ENCODE measurements at regions not wholly inside any gene's neighbourhood (a gene's known extent, or its start where the extent isn't known, plus 50 kb on each side); places are given as distances from the start of the nearest gene placed in this dataset.
"Not testable (repeated sequence)": the region's sequence is repeated elsewhere in the genome, so short reads cannot be mapped to it uniquely, and the experiment has no call there.

DNA sequence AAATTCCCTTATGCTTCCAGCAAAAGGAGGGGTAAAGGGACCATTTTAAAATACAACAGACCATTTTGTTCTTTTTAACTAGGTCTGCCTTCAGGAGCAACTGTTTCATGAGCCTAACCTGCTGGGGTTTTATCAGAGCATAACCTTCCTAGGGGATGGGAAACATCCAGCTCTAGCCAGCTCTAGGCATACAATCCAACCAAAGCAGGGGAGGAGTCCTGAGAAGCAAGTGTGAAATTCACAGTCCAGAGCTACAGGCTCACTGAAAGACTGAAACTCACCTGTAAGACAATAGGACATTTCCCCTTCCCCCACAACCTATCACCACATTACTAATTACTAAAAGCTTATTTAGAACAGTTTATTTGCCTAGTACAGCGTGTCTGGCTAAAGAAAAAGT is 1296.6 kb upstream of the DDX18 start:
- FAIRE-seq, result no peak

DNA sequence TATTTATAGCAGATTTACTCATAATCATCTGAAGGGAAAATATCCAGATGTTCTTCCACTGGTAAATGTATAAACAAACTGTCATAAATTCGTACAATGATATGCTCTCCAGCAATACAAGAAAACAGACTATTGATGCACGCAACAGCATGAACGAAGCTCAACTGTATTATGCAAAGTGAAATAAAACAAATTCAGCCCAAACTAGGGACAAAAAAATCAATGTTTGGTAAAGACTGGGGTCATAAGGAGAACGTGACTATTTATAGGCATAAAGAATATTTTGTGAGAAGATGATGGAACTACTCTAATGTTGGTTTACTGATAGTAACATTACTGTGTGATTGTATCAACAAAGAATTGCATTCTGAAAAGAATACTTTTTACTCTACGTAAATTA is 1276.7 kb upstream of the DDX18 start:
- FAIRE-seq, result no peak

DNA sequence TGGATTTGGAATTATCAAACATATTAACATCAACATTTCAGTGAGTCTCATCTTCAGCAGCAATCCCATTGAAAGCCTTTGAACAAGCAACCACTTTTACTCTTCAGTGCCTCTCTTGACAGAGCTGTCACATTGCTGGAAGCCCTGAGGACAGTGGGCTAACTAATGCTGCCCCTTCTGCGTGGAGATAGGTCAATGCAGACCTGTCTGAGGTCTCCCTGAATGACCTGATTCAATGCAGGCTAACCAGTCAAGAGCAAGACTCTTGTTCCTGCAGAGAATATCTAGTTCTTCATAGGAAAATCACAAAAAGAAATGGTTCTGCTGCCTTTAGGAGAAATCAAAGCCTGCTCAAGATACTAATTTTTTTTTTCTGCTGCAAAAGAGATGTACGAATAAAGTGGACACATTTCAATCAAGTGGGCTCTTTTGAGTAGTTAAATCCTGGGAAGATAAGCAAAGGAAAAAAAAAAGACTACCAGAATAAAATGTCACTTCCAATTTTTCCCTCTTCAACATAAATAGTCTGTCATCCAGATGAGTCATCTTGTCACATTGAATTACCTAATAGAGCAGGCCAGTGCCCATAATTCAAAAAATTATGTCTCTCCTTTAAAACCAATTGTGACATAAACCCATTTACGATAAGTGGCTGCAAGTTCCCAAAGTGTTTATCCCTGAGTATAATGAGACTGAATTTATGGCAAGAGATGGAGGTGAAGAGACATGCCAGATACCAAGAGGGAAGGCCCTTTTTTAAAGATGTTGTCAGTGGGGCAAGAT is 1269.0 kb upstream of the DDX18 start:
- FAIRE-seq, result no peak

DNA sequence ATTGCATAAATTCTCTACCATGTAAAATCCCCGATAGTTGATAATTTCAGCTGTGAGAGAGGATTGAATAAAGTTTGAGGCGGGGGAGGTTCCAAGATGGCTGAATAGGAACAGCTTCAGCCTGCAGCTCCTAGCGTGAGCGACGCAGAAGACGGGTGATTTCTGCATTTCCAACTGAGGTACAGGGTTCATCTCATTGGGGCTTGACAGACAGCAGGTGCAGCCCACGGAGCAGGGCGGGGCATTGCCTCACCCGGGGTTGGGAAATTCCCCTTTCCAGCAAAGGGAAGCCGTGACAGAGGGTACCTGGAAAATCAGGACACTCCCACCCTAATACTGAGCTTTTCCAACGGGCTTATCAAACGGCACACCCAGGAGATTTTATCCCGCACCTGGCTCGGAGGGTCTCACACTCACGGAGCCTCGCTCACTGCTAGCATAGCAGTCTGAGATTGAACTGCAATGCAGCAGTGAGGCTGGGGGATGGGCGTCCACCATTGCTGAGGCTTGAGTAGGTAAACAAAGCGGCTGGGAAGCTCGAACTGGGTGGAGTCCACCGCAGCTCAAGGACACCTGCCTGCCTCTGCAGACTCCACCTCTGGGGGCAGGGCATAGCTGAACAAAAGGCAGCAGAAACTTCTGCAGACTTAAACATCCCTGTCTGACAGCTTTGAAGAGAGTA is 1261.6 kb upstream of the DDX18 start:
- not testable (repeated sequence) for FAIRE-seq

DNA sequence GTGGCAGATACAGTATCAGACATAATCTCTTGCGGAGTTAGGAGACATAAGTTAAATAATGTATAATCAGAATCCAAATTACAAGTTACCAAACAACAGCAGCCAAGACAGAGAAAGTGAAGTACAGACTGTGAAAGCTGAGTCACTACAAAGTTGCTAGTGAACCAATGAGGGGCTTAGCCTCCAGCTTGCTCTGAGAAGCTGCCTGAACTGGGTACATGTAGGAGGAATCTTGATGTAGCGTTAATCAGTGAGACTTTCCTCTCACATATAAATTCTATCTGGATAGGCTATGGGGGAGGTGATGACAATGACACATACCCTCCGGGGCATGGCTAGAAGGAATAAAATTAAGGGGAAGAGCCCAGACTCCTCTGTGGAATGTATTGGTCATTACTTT is 1234.3 kb upstream of the DDX18 start:
- FAIRE-seq, result no peak

GRCh38 chr2:116582850-116583249 is 1231.6 kb upstream of the DDX18 start:
- no peak for FAIRE-seq

GRCh38 chr2:116585669-116586327 is 1228.7 kb upstream of the DDX18 start:
- FAIRE-seq, result no peak

DNA sequence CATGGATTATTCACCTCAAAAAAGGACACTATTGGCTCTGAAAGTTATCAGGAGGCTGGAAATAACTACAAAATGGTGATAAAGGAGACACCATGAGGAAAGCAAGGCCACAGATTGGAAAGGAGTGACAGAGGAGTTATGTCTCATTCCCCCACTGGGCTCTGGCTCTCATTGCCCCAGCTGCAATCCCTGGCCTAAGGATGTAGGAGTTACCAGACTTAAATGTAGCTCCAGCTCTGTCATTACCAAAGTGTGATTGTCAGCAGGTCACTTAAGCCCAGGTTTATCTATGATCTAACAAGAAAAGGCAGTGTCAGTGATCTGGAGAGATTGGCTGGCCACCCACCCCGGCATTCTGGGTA is 1228.2 kb upstream of the DDX18 start:
- no peak for FAIRE-seq
